ENCODE measurements at regions not wholly inside any gene's neighbourhood (a gene's known extent, or its start where the extent isn't known, plus 50 kb on each side); places are given as distances from the start of the nearest gene placed in this dataset.
"Not testable (repeated sequence)": the region's sequence is repeated elsewhere in the genome, so short reads cannot be mapped to it uniquely, and the experiment has no call there.

DNA sequence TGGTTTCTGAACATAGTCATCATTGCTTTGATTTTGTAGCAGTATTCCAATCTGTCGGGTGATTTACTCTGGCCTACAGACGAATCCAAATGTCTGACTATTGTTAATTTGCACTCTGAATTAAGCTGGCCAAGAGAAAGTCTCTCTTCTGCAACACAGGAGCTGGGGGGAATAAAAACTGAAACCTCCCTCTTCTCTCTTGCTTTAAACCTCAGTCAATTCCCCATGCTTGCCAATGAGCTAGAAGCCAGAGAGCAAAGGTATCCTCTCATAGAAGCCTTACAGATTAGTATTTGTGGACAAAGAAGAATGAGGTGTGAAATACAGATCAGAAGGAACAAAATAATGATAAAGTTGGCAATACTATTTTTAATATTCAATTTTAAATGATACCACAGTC lies 353.9 kb upstream of the CDH10 start:
- no peak for TF ChIP-seq POLR2A (IDR thresholded peaks at IDR 0.05; ENCODE audit: low read depth, low read length)
- DNase-seq (ENCODE audit: insufficient read length, low spot score) = no peak
- FAIRE-seq = no peak

DNA sequence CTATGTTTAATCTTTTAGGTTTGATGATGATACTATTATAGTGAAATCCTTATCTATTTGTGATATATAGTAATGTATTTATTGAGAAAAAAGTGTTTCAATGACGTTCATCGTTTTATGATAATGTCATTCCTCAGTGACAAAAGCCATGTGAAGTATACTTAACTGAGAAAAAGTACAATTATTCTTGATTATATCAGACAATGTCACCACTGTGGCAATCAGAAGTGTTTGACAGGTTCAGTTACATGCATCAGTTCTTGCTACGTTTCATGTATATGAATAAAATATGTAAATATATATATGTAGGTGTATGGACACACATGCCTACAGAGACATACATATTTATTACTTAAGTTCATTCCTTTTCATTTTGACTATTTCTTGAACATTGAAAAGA lies 341.5 kb upstream of the CDH10 start:
- TF ChIP-seq POLR2A (IDR thresholded peaks at IDR 0.05; ENCODE audit: low read depth, low read length) = no peak
- DNase-seq (ENCODE audit: insufficient read length, low spot score) (no peak), FAIRE-seq (no peak)

DNA sequence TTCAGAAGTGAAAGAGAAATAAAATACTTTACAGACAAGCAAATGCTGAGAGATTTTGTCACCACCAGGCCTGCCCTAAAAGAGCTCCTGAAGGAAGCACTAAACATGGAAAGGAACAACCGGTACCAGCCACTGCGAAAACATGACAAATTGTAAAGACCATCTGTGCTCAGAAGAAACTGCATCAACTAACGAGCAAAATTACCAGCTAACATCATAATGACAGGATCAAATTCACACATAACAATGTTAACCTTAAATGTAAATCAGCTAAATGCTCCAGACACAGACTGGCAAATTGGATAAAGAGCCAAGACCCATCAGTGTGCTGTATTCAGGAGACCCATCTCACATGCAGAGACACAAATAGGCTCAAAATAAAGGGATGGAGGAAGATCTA lies 333.8 kb upstream of the CDH10 start:
- not testable (repeated sequence) for DNase-seq (ENCODE audit: insufficient read length, low spot score); FAIRE-seq

DNA sequence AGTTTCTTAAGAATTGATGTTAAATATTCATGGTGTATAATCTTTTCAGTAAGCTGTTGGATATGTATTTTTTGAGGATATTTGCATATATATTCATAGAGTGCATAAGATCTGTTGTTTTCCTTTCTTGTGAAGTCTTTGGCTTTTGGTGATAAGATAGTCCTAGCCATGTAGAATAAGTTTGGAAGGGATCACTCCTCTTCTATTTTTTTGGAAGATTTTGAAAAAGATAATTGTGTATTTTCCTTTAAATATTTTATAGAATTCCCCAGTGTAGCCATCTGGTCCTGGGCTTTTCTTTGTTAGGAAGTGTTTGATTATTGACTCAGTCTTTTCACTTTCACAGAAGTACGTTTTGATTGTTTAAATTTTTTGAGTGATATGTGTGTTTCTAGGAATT lies 318.8 kb upstream of the CDH10 start:
- FAIRE-seq = no peak

DNA sequence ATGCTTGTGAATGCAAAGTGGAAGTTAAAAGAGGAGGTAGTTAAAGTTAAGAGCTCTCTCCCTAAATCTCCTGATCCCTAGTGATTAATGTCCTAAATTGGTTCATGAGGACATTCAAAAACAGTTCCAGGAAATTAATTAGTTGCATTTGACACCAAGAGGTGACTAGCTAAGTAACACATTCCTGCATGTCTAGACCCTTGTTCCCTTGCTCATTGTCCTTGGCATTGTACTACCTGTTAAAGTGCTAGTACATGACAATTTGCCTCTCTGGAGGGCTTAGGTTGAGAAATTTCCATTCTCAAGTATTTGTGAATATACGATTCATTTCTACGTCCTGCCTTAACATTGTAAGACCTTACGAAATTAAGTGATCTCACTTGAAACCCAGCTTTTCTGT lies 278.6 kb upstream of the CDH10 start:
- no peak for TF ChIP-seq POLR2A (IDR thresholded peaks at IDR 0.05; ENCODE audit: low read depth, low read length)
- no peak for DNase-seq (ENCODE audit: insufficient read length, low spot score)
- no peak for FAIRE-seq

More for the DNA sequence above, 318.8 kb upstream of the CDH10 start:
- TF ChIP-seq POLR2A (IDR thresholded peaks at IDR 0.05; ENCODE audit: low read depth, low read length) = no peak
- no peak for DNase-seq (ENCODE audit: insufficient read length, low spot score)

DNA sequence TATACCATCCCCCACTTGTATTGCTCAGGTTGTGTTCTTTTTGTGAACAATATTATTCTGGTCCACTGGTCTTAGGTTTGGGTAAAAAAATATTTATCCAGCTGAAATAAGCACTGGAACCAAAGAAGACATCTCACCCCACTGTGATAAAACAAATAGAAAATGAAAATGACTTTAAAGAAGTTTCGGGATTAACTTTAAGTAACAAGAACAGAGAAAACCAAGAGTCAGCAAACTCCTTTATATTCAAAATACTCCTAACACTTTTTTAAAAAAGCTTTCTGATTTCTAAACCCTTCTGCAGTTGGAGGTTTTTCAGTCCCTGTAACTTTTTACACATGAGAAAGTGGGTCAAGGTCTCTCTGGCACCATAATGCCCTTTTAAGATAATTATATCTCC lies 273.9 kb upstream of the CDH10 start:
- TF ChIP-seq POLR2A (IDR thresholded peaks at IDR 0.05; ENCODE audit: low read depth, low read length) = no peak
- FAIRE-seq = no peak

DNA sequence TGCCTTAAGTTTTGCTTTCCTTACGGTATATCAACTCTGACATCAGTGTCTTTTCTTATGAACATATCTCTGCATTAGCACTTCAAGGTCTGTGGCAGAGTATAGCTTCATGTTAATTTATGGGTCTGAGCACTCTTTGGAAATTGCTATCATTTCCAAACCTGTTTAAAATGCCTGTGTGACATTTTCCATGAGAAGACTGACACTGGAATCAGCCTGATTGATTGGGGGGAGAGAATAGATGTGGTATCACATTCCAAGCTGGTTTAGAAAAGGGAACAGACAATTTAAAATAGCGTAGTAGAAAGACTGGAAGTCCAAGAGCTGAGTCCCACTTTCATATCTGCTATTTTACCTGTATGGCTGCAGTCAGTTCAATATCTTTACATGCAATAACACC lies 272.1 kb upstream of the CDH10 start:
- no peak for DNase-seq (ENCODE audit: insufficient read length, low spot score)
- peak; percentile 6 for FAIRE-seq
- TF ChIP-seq POLR2A (IDR thresholded peaks at IDR 0.05; ENCODE audit: low read depth, low read length) = no peak

More for the DNA sequence above, 273.9 kb upstream of the CDH10 start:
- no peak for DNase-seq (ENCODE audit: insufficient read length, low spot score)

DNA sequence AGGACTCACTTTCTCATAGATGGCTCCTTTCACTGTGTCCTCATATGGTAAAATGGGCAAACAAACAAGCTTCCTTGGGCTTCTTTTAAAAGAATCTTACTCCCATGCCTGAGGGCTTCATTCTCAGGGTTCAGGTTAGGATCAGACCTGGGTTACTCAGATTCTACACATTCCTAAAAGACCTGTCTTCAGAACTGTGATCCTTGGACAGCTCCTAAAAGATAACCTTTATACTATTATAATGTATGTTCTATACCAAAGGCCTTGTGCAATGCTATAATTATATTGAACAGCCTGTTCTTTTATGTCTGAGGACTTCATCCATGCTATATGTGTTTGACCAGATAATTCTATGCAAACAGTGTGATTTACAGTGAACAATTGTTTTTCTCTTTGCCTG lies 264.4 kb upstream of the CDH10 start:
- no peak for FAIRE-seq

DNA sequence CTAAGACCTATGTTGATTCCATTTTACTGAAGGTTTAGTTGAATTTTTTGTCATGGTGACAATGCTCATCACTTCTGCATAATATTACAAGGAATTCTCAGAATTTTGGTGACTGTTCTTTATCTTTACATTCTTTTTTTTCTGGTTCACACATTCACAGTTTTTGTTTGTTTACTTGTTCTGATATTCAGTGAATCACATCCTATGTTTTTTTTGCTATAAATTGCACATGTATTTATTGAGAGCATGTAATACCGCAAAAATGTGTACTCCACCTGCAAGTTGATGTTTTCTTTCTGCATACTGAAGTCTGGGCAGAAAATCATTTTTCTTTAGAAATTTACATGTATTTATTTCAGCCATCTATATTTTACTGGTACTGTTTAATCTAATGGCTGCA lies 261.9 kb upstream of the CDH10 start:
- FAIRE-seq (peak; percentile 41), DNase-seq (ENCODE audit: insufficient read length, low spot score) (no peak)
- TF ChIP-seq POLR2A (IDR thresholded peaks at IDR 0.05; ENCODE audit: low read depth, low read length) = no peak

More for the DNA sequence above, 264.4 kb upstream of the CDH10 start:
- no peak for TF ChIP-seq POLR2A (IDR thresholded peaks at IDR 0.05; ENCODE audit: low read depth, low read length)
- DNase-seq (ENCODE audit: insufficient read length, low spot score) = no peak

DNA sequence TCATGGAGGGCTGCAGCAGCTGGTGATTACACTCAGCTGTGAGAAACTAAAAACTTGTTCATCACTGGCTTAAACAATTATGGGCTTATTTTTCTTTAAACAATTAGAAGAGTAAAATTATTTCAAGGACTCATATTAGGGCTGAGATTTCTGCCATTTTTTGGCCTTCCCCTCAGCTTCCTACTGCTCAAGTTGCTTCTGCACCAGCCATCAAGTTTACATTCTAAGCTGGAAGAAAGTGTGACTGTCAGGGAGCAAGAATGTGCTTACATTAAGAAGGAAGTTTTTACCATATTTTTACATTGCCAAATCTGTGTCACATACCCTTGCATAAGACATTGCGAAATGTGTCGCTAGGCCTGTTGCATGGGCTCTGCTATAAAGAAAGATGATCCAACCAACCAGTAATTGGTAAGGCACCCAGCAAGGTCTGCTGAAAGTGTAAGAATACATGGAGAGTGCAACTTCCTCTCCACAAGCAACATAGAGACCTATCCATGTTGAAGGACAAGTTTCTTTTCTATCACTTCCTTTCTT lies 260.3 kb upstream of the CDH10 start:
- no peak for DNase-seq (ENCODE audit: insufficient read length, low spot score)
- peak; percentile 85 for FAIRE-seq
- no peak for TF ChIP-seq POLR2A (IDR thresholded peaks at IDR 0.05; ENCODE audit: low read depth, low read length)

DNA sequence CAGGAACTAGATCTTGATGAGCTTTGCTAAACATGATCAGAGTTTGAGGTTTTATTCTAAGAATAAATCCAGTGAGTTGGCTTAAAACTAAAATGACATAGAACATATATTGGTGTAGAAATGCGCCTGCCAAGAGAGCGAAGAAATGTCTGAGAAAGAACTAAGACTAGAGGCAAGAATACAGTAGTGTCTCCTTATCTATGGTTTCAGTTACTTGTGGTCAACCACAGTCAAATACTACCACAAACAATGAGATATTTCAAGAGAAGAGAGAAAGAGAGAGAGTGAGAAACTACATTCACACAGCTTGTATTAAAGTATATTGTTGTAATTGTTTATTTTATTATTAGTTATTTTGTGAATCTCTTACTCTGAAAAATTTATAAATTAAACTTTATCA lies 254.4 kb upstream of the CDH10 start:
- DNase-seq (ENCODE audit: insufficient read length, low spot score) (no peak), FAIRE-seq (no peak)
- TF ChIP-seq POLR2A (IDR thresholded peaks at IDR 0.05; ENCODE audit: low read depth, low read length) = no peak

DNA sequence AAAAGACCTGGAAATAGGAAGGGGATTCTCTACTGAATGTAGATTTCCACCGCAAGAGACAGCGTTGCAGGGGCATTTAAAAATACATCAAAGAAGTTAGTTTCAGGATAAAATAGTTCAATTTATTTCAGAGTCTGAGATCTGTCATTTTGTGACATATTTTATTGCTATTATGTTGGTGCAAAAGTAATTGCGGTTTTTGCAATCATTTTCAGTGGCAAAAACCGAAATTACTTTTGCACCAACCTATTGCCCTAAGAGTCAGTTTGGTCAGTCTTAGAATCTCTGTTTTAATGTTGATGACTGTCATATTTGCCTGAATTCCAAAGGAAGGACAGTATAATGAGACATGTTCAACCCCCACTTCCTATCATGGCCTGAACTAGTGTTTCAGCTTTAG lies 219.5 kb upstream of the CDH10 start:
- TF ChIP-seq POLR2A (IDR thresholded peaks at IDR 0.05; ENCODE audit: low read depth, low read length) = no peak
- DNase-seq (ENCODE audit: insufficient read length, low spot score) = no peak
- FAIRE-seq = no peak

DNA sequence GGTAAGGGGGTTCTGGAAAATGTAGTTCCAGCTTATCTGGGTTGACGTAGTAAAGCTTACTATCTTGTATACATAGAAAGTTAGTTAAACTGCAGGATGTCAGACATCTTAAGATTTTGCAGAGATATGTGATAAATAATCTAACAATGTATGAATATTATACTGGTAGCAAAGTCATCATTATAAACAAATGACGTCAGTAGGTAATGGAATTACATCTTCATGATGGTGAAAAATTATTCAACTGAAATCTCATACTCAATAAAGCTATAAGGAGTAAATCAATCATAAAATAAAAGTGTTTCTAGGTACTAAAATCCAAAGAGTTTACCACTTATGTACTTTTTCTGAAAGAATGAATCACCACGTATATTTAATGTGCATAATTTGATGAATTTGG lies 217.3 kb upstream of the CDH10 start:
- no peak for DNase-seq (ENCODE audit: insufficient read length, low spot score)
- peak; percentile 36 for FAIRE-seq
- no peak for TF ChIP-seq POLR2A (IDR thresholded peaks at IDR 0.05; ENCODE audit: low read depth, low read length)

DNA sequence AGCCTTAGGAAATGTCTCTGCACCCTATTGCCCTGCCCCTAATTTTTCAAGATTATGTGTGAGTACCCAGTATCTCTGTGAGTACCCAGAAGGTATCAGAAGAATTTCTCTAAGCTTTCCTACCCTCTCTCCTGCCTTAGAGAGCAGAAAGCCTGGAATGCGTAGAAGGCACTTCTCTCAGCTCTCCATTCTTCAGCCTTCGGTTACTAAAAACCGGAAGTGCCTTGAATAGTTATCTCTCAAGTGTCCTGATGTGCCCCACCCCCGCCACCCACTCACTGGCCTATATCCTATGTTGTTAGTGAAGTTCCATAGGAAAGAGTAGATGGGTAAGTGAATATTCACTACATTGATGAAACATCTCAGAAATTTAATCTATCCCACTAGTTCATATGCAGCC lies 210.7 kb upstream of the CDH10 start:
- DNase-seq (ENCODE audit: insufficient read length, low spot score) (no peak), FAIRE-seq (no peak)
- TF ChIP-seq POLR2A (IDR thresholded peaks at IDR 0.05; ENCODE audit: low read depth, low read length) = no peak

DNA sequence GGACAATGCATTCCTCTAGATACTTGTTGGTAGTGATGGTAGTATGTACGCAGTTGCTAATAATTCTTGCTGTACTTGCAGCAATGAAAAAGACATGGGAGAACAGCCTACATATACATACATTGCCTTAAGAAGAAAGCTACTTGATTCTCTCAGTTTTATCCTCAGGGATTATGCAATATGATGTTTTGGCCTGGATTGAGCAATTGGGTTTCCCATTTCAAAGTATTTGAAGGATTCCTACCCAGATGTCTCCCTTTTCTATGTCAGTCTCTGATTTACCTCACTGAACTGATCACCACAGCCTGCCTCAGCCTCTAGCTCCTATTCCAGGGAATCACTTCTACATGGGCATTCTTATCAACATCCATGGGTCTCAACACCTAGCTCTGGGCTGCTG lies 210.1 kb upstream of the CDH10 start:
- FAIRE-seq = no peak
- no peak for TF ChIP-seq POLR2A (IDR thresholded peaks at IDR 0.05; ENCODE audit: low read depth, low read length)
- no peak for DNase-seq (ENCODE audit: insufficient read length, low spot score)

DNA sequence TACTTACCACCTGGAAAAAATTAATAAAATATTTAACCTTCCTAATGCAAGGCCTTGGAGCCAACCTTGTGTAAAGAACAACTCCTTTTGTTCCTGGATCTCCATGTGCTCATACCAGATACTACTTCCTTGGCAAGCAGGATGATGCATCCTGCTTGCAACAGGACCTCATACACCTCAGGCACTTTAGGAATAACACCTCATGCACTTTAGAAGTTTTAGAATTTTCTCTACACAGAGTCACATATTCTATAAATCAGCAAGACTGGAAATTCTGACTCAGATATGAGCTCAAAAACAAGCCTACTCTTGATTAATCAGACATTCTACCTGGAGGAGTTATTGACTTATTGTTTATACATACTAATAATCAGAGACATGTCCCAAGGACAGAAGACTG lies 209.6 kb upstream of the CDH10 start:
- no peak for TF ChIP-seq POLR2A (IDR thresholded peaks at IDR 0.05; ENCODE audit: low read depth, low read length)
- FAIRE-seq (no peak), DNase-seq (ENCODE audit: insufficient read length, low spot score) (no peak)
